Large intestine (tissue), 3 donors: ENCODE measurements at regions not wholly inside any gene's neighbourhood (a gene's known extent, or its start where the extent isn't known, plus 50 kb on each side); places are given as distances from the start of the nearest gene placed in this dataset.

Experiments
- DNase-seq, 2 donors: peaks; one replicate each; pipeline versions ENCODE4 v3.0.0 to v3.0.0-alpha.2; 2013
- H3K27ac ChIP-seq: one replicate; pipeline ENCODE4 v1.5.1; 2013; ENCODE audit warnings: low read length
- H3K27me3 ChIP-seq: 2 replicates; pipeline ENCODE4 v1.6.1; 2013; ENCODE audit warnings: low read length; ENCODE audit not compliant: control insufficient read depth, insufficient read depth
- H3K36me3 ChIP-seq: 2 replicates; pipeline ENCODE4 v1.6.1; 2013; ENCODE audit warnings: low read length; ENCODE audit not compliant: control insufficient read depth, insufficient read depth
- H3K4me1 ChIP-seq: one replicate; pipeline ENCODE4 v1.6.1; 2013; ENCODE audit warnings: low read length; ENCODE audit not compliant: control insufficient read depth, insufficient read depth
- H3K4me3 ChIP-seq: one replicate; pipeline ENCODE4 v1.5.1; 2013; ENCODE audit warnings: low read length
- H3K9me3 ChIP-seq: one replicate; pipeline ENCODE4 v1.6.1; 2013; ENCODE audit warnings: mild to moderate bottlenecking, low read depth, low read length, moderate library complexity; ENCODE audit not compliant: control insufficient read depth
- WGBS: methylation state at CpG from one replicate; pipeline ENCODE4 v1.1.5; 2013; ENCODE audit warnings: low lambda C conversion rate; ENCODE audit not compliant: insufficient coverage; 5-methylcytosine and 5-hydroxymethylcytosine counted together

GRCh38 chr4:164039482-164039881, 545.0 kb downstream of the TMA16 start:
- Histone ChIP-seq H3K4me1 (no peaks in the 10 kb centered on the region), H3K27ac (no peak overlapping the region), H3K4me3 (no peak overlapping the region), H3K27me3 (no peaks in the 10 kb centered on the region), H3K9me3 (peaks cover 7% of the 10 kb centered on the region), H3K36me3 (no peaks in the 10 kb centered on the region)
- 86% methylated on average over 1 of the region's 1 CpG for WGBS
- no peak for DNase-seq

DNA sequence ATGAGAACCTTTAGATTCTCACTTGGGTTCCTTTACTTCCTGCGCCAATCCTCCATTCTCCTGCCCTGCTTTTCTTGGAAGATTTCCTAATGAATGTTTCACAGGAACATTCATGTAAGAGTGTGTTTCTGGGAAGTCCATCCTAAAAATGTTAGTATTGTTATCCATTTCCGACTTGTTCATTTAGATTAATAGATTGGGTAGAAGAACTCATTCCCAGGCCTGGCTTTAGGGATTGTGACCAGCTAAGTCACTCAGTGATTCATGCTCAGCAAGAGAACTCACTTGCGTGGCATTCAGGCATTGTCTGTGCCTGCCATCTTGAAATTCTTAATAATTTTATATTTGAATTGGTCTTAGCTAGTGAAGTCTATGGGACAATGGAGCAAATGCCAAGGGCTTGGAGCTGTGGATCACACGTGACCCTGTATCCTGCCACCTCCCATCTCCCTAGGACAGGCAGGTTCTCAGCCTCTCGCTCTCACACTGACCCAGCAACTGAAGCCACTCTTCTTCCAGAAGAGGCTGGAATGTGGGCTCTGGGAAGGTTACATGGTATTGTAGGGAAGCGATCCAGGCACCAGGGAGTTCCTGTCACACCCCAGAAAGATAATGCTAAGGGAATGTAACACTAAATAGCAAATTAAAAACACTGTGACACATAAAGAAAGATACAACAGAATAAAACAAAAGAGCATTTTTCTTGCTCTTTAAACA, 562.1 kb downstream of the TMA16 start:
- Histone ChIP-seq H3K4me3 (no peak overlapping the region), H3K27ac (no peak overlapping the region), H3K4me1 (no peaks in the 10 kb centered on the region), H3K9me3 (peaks cover 2% of the 10 kb centered on the region), H3K27me3 (no peaks in the 10 kb centered on the region), H3K36me3 (no peaks in the 10 kb centered on the region)
- WGBS: 100% methylated on average over 2 of the region's 6 CpGs
- no peak for DNase-seq

DNA sequence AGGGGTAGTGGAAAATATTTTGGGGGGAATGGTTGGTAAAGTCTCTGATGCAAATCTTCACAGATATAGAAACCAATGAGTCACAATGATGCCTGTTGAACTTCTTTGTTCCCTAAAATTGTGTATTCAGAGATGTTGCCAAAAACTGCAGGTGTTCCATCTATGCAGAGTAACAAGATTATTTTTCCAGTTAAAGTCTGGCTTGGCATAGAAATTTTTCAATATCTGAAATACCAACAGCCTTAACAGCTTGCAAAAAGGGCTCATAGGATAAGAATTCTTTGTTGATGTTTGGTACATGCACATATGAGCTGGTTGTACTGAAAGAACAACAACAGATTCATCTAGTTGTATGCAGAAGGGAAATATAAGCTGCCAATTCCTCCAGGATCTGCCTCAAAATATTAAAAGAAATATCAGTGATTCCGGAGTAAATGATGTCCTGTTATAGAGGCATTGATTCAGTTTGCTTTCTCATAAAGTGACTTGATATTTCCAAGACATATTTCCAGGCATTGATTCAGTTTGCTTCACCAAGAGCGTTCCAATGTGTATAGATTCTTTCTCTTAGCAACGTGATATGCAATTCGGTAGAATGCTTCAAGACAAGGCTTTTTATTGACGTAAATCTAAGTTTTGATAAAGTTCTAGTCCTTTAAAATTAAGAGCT, 564.4 kb downstream of the TMA16 start:
- no peaks in the 10 kb centered on the region for H3K36me3 ChIP-seq
- no peak overlapping the region for H3K27ac ChIP-seq
- no peaks in the 10 kb centered on the region for H3K4me1 ChIP-seq
- no peaks in the 10 kb centered on the region for H3K27me3 ChIP-seq
- no peak for DNase-seq
- WGBS: 80% methylated on average over 1 of the region's 5 CpGs
- H3K4me3 ChIP-seq: no peak overlapping the region
- no peaks in the 10 kb centered on the region for H3K9me3 ChIP-seq

- H3K27me3 ChIP-seq: no peaks in the 10 kb centered on the region
- no peak for DNase-seq
- H3K4me1 ChIP-seq: no peaks in the 10 kb centered on the region
- H3K4me3 ChIP-seq: no peak overlapping the region
- H3K9me3 ChIP-seq: no peaks in the 10 kb centered on the region
- no peaks in the 10 kb centered on the region for H3K36me3 ChIP-seq
- WGBS: 86% methylated on average over 2 of the region's 3 CpGs
- no peak overlapping the region for H3K27ac ChIP-seq
Measured at GRCh38 chr4:164060456-164060855, 566.0 kb downstream of the TMA16 start.

- DNase-seq: no peak
- Histone ChIP-seq H3K4me3 (no peak overlapping the region), H3K27ac (no peak overlapping the region), H3K4me1 (no peaks in the 10 kb centered on the region), H3K9me3 (peaks cover 12% of the 10 kb centered on the region), H3K27me3 (no peaks in the 10 kb centered on the region), H3K36me3 (no peaks in the 10 kb centered on the region)
- WGBS: no CpG with 5 or more reads among the region's 18 CpGs
Measured at GRCh38 chr4:164068392-164068791, 573.9 kb downstream of the TMA16 start.

- no peak overlapping the region for H3K27ac ChIP-seq
- no peak for DNase-seq
- peaks cover 12% of the 10 kb centered on the region for H3K9me3 ChIP-seq
- WGBS: 93% methylated on average over 3 of the region's 4 CpGs
- no peak overlapping the region for H3K4me3 ChIP-seq
- no peaks in the 10 kb centered on the region for H3K36me3 ChIP-seq
- H3K4me1 ChIP-seq: no peaks in the 10 kb centered on the region
- no peaks in the 10 kb centered on the region for H3K27me3 ChIP-seq
Measured at GRCh38 chr4:164070625-164071024, 576.1 kb downstream of the TMA16 start.

DNA sequence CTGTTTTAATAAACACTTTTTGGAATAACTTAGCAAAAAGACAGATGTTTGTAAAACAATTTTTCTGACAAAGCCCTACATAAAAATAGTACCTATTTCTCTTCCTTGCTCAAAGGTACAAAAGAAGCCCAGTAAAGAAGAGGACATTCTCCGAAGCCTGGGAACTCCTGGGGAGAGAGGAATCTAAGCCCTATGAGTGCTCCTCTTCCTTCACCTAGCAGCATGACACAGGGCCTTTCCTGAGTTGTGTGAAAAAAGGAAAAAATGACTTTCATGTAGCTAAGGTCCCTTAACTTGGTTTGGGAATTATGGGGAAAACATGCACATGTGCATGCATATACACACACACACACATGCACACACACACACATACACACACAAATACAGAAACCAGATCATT, 586.9 kb downstream of the TMA16 start:
- no peak overlapping the region for H3K27ac ChIP-seq
- no CpG with 5 or more reads among the region's 1 CpG for WGBS
- DNase-seq: no peak
- no peaks in the 10 kb centered on the region for H3K4me1 ChIP-seq
- H3K4me3 ChIP-seq: no peak overlapping the region
- no peaks in the 10 kb centered on the region for H3K36me3 ChIP-seq
- no peaks in the 10 kb centered on the region for H3K27me3 ChIP-seq
- H3K9me3 ChIP-seq: no peaks in the 10 kb centered on the region

DNA sequence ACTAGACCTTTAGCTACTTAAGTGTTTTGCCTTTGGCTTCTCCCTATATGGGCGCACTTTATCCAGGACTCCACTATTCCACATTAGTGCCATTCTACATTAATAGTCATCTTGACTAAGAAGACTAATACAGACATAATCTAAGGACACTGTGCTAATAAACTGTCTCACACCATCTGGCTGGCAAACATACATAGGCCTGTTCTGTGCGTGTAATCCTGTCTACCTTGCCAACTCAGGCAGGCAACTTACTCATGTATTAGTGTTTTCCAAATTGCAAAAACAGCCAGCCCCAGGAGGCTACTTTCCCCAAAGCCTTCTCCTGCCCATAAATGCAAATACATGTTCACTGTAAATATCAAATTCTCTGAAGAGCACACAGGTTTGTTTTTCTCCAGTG, 587.3 kb downstream of the TMA16 start:
- H3K9me3 ChIP-seq: no peaks in the 10 kb centered on the region
- H3K36me3 ChIP-seq: no peaks in the 10 kb centered on the region
- WGBS: no CpG with 5 or more reads among the region's 2 CpGs
- no peak for DNase-seq
- no peaks in the 10 kb centered on the region for H3K4me1 ChIP-seq
- H3K4me3 ChIP-seq: no peak overlapping the region
- H3K27ac ChIP-seq: no peak overlapping the region
- H3K27me3 ChIP-seq: no peaks in the 10 kb centered on the region

GRCh38 chr4:164087733-164088132, 593.2 kb downstream of the TMA16 start:
- Histone ChIP-seq H3K9me3 (no peaks in the 10 kb centered on the region), H3K27me3 (no peaks in the 10 kb centered on the region), H3K4me1 (no peaks in the 10 kb centered on the region), H3K4me3 (no peak overlapping the region), H3K36me3 (no peaks in the 10 kb centered on the region), H3K27ac (no peak overlapping the region)
- no peak for DNase-seq
- WGBS: 100% methylated on average over 2 of the region's 3 CpGs

DNA sequence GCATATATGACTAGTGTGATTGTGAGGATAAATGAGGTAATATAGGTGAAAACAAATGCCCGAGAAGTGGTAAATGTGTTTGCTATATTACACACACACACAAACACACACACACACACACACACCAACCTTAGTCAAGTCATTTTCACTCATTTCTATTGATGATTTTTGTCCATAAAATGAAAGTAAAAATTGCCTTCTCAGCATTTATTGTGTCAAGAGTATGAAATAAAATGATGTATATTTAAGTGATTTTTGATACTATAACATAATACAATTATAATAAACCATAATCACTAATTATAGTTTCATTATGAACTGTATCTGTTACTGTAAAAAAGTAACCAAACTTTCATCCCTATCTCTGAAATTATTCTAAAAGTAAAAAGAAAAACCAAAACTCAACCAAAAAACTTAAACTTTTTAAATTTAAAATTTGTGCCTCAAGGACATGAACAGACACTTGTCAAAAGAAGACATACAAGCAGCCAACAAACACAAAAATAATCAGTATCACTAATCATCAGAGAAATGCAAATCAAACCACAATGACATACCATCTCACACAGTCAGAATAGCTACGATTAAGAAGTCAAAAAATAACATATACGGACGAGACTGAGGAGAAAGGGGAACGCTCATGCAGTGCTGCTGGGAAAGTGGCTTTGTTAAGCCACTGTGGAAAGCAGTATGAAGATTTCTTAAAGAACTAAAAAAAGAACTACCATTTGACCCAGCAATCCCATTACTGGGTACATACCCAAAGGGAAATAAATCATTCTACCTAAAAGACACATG, 601.0 kb downstream of the TMA16 start:
- Histone ChIP-seq H3K36me3 (no peaks in the 10 kb centered on the region), H3K27me3 (no peaks in the 10 kb centered on the region), H3K4me1 (no peaks in the 10 kb centered on the region), H3K4me3 (no peak overlapping the region), H3K27ac (no peak overlapping the region), H3K9me3 (no peaks in the 10 kb centered on the region)
- WGBS: 88% methylated on average over 4 of the region's 5 CpGs
- no peak for DNase-seq
